HG03439 (cell line): ENCODE measurements at regions not wholly inside any gene's neighbourhood (a gene's known extent, or its start where the extent isn't known, plus 50 kb on each side); places are given as distances from the start of the nearest gene placed in this dataset.
"Not testable (repeated sequence)": the region's sequence is repeated elsewhere in the genome, so short reads cannot be mapped to it uniquely, and the experiment has no call there.

Experiments used
- ATAC-seq: cut with Tn5 transposase; IDR thresholded peaks from one replicate; pipeline ENCODE4 v1.9.1; 2021; ENCODE audit warnings: mild to moderate bottlenecking, moderate library complexity; ENCODE audit not compliant: unreplicated experiment

- no peak for ATAC-seq
Measured at GRCh38 chr2:194723446-194723845, 933.6 kb upstream of the SLC39A10 start.

GRCh38 chr2:194721227-194721626 is 935.8 kb upstream of the SLC39A10 start:
- ATAC-seq: no peak

- ATAC-seq: no peak
Measured at GRCh38 chr2:194720462-194720861, 936.6 kb upstream of the SLC39A10 start.

- no peak for ATAC-seq
Measured at GRCh38 chr2:194718881-194719280, 938.1 kb upstream of the SLC39A10 start.

- no peak for ATAC-seq
Measured at GRCh38 chr2:194714541-194714940, 942.5 kb upstream of the SLC39A10 start.

GRCh38 chr2:194709840-194710239 is 947.2 kb upstream of the SLC39A10 start:
- no peak for ATAC-seq

GRCh38 chr2:194706179-194706578 is 950.8 kb upstream of the SLC39A10 start:
- ATAC-seq: no peak

GRCh38 chr2:194705398-194705797 is 951.6 kb upstream of the SLC39A10 start:
- ATAC-seq: no peak

GRCh38 chr2:194700726-194701125 is 956.3 kb upstream of the SLC39A10 start:
- no peak for ATAC-seq

GRCh38 chr2:194700116-194700515 is 956.9 kb upstream of the SLC39A10 start:
- no peak for ATAC-seq

- no peak for ATAC-seq
Measured at GRCh38 chr2:194698012-194698411, 959.0 kb upstream of the SLC39A10 start.

GRCh38 chr2:194697439-194697838 is 959.6 kb upstream of the SLC39A10 start:
- ATAC-seq: no peak

- no peak for ATAC-seq
Measured at GRCh38 chr2:194696690-194697089, 960.3 kb upstream of the SLC39A10 start.

GRCh38 chr2:194686569-194686968 is 970.5 kb upstream of the SLC39A10 start:
- ATAC-seq: no peak

GRCh38 chr2:194674043-194674442 is 983.0 kb upstream of the SLC39A10 start:
- no peak for ATAC-seq

- no peak for ATAC-seq
Measured at GRCh38 chr2:194672994-194673393, 984.0 kb upstream of the SLC39A10 start.

- no peak for ATAC-seq
Measured at GRCh38 chr2:194661431-194661830, 995.6 kb upstream of the SLC39A10 start.

- ATAC-seq: not testable (repeated sequence)
Measured at GRCh38 chr2:194639057-194639456, 1018.0 kb upstream of the SLC39A10 start.

- no peak for ATAC-seq
Measured at GRCh38 chr2:194621945-194622344, 1035.1 kb upstream of the SLC39A10 start.

- no peak for ATAC-seq
Measured at GRCh38 chr2:194619366-194619765, 1037.7 kb upstream of the SLC39A10 start.

- no peak for ATAC-seq
Measured at GRCh38 chr2:194618432-194618831, 1038.6 kb upstream of the SLC39A10 start.

- ATAC-seq: peak; percentile 64
Measured at GRCh38 chr2:194616334-194616733, 1040.7 kb upstream of the SLC39A10 start.

GRCh38 chr2:194610297-194610696 is 1046.7 kb upstream of the SLC39A10 start:
- no peak for ATAC-seq

GRCh38 chr2:194603429-194603828 is 1053.6 kb upstream of the SLC39A10 start:
- ATAC-seq: no peak
